ENCODE measurements at regions not wholly inside any gene's neighbourhood (a gene's known extent, or its start where the extent isn't known, plus 50 kb on each side); places are given as distances from the start of the nearest gene placed in this dataset.
"Not testable (repeated sequence)": the region's sequence is repeated elsewhere in the genome, so short reads cannot be mapped to it uniquely, and the experiment has no call there.

DNA sequence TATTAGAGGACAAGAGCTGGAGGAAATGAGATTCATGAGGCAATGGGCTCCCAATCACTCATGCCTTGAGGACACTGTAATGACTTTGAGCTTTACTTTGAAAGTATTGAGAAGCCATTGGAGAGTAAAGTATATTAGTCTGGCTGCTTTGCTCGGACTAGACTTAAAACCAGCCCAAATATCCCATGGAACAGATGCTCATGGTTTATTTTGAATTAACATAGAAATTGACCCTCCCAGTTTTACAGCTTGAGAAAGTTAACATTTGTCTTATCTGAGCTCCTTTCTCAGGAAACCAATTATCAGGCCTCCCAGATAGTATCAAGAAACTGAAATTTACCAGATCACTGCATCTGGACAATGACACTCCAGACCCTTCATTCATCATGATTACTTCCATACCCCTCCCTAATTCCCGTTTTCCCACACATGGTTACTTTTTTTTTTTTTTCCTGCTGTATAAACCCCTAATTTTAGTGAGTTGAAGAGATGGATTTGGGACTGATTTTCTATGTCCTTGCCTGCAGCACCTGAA, 270.8 kb upstream of the SMIM30 start:
- no peak for DNase-seq (ENCODE audit: low spot score)

DNA sequence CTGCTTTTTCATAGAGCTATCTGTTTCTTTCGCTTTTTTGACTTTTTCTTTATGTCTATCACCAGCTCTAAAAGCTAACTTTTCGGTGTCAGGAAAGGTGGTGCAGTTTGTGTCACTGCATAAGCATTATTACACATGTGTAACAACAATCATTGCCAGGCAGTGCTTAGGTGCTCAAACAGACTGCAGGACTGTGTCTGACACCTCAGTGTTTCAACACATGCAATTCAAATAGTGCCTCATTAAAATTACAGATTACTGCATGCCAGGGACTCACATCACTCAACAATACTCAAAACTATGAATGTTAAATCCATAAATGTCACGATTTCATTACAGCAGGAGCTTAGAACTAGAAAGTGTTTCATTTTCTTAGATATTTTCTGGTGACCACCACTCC, 265.3 kb upstream of the SMIM30 start:
- DNase-seq (ENCODE audit: low spot score), result no peak

- DNase-seq (ENCODE audit: low spot score), result no peak
Measured at GRCh38 chr7:113379746-113380145, 261.4 kb upstream of the SMIM30 start.

GRCh38 chr7:113374955-113375354, 256.6 kb upstream of the SMIM30 start:
- DNase-seq (ENCODE audit: low spot score), result no peak

GRCh38 chr7:113373863-113374262, 255.5 kb upstream of the SMIM30 start:
- no peak for DNase-seq (ENCODE audit: low spot score)

GRCh38 chr7:113371416-113372043, 253.2 kb upstream of the SMIM30 start:
- no peak for DNase-seq (ENCODE audit: low spot score)

- no peak for DNase-seq (ENCODE audit: low spot score)
Measured at GRCh38 chr7:113370910-113371309, 252.6 kb upstream of the SMIM30 start.

DNA sequence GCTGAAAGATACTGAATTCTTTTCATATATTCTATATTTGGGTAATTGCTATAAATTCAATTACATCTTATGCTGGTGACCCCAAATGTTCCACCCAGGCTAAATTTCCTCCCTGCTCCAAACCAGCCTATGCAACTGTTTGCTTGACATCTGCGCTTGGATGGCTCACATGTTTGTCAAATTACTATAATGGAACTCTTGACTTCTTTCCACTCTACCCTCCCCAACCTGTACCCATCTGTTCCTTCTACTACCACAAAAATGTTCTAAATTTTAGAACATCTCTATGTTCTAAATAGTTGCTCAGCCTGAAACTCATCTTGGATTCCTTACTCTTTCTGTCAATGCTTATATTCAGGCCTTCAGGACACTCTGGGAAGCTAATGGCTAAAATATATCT, 249.9 kb upstream of the SMIM30 start:
- DNase-seq (ENCODE audit: low spot score), result no peak

GRCh38 chr7:113367041-113367586, 248.8 kb upstream of the SMIM30 start:
- DNase-seq (ENCODE audit: low spot score), result no peak

- DNase-seq (ENCODE audit: low spot score), result no peak
Measured at GRCh38 chr7:113366122-113366521, 247.8 kb upstream of the SMIM30 start.

GRCh38 chr7:113349339-113349738, 231.0 kb upstream of the SMIM30 start:
- DNase-seq (ENCODE audit: low spot score), result no peak

- no peak for DNase-seq (ENCODE audit: low spot score)
Measured at GRCh38 chr7:113339661-113340060, 221.3 kb upstream of the SMIM30 start.

DNA sequence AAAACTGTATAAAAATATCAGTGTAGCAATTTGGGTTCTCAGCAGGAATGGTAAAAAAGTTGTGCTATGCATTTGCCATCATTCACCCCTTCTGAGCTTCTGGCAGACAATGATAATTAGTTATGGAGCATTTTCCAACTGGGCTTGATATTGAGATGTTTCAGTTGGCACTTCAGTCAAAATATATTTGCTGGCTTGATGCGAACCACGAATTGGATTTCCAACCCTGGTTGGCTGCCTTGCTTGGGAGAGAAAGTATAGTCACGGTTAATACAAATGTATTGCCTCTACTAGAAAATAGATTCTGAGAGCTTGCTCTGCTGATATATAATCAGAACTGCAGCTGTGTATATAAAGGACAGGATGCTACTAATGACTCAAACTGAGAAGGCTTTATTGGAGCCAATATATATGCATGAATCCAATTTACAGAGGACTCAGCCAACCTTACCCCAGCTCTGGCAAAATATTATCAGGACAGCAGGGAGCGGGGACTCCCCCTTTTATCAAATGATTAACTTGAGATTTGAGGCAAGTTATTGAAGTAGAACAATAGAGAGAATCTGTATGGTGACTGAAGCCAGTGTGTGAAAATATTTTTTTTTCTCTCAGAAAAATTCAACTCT, 219.8 kb upstream of the SMIM30 start:
- DNase-seq (ENCODE audit: low spot score), result no peak

GRCh38 chr7:113336838-113337237, 218.5 kb upstream of the SMIM30 start:
- not testable (repeated sequence) for DNase-seq (ENCODE audit: low spot score)

DNA sequence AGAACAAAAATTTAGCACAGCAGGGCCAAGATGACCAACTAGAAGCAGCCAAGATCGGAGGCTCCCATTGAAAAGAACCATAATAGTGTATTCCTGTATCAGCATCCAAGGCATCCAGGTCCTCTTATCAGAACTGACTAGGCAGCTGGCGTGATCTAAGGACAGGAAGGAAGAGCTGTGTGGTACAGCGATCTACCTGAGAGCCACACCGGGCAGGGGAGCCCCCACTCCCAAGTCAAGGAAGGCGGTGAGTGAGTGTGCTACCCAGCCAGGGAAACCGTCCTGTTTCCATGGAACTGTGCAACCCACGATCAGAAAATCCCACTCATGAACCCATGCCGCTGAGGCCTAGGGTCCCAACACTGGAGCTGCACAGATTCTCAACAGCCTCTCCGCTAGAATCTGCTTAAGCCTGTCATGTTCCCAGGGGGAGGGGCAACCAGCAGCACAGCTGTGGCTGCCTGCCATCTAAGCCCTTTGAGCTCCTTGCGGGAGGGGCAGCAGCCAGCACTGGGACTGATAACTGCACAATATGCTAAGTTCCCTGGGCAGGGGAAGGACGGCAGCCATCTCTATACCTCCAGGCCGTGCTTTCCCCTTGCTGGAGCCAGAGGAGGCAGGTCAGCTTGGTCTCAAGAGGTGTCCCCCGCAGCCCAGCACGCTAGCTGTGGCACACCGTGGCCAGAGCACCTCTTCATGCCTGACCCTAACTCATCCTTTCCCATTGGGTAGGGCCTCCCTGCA, 213.0 kb upstream of the SMIM30 start:
- no peak for DNase-seq (ENCODE audit: low spot score)

DNA sequence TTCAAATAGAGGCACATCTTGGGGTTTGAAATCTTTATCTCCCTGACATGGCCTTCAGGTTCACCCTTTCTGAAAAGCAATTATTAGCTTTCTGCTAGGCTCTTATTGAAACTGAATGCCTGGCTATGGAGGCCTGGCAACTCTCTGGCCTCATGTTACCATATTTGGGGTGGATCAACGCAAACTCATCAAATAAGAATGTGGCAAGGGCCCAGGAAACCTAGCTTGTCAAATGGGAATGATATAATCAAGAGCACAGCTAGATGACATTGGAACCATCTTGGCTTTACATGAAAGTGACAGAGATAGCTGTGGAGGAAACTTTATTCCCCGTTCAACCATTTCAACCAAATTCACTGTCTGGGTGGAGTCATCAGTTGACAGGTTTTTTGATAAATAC, 202.8 kb upstream of the SMIM30 start:
- no peak for DNase-seq (ENCODE audit: low spot score)

GRCh38 chr7:113320419-113320818, 202.1 kb upstream of the SMIM30 start:
- no peak for DNase-seq (ENCODE audit: low spot score)

- DNase-seq (ENCODE audit: low spot score), result no peak
Measured at GRCh38 chr7:113314594-113314993, 196.2 kb upstream of the SMIM30 start.

- no peak for DNase-seq (ENCODE audit: low spot score)
Measured at GRCh38 chr7:113308399-113308798, 190.0 kb upstream of the SMIM30 start.

DNA sequence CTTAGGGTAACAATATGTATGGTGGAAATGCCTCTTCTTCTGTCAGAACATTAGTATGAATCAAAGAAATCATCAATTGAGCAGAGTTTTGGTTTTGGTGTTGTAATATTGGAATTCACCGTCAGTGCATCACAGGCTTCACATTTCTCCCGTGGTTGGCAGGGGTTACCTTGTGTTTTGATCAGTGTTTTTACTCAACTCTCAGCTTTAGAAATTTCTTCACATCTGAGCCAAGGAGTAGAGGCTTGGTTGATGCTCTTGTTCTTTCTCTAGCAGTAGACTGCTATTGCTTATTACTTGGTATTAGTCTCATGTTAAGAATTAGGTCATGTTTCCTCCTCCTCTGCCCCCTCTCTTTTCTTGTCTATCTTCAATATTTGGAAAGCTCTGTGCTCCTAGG, 188.8 kb upstream of the SMIM30 start:
- no peak for DNase-seq (ENCODE audit: low spot score)

- DNase-seq (ENCODE audit: low spot score), result no peak
Measured at GRCh38 chr7:113306302-113306701, 187.9 kb upstream of the SMIM30 start.

DNA sequence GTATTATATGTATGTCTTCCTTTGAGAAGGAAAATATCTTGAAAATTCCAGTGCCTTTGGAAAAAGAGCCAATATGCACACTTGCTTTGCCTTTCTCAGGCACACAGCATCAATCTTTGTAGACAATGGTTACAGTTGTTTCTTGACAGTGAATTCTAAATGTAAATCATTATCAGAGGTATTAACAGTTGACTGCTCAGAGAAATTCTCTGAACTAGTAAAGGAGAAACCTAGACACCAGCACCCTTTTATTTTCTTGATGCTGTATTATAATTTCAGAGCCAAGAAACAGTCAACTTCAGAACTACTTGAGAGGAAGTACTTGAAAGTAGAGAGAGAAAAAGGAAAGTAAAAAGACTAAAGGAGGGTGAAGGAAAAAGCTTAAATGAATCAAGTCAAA, 185.8 kb upstream of the SMIM30 start:
- DNase-seq (ENCODE audit: low spot score), result no peak

- DNase-seq (ENCODE audit: low spot score), result not testable (repeated sequence)
Measured at GRCh38 chr7:113303388-113303787, 185.0 kb upstream of the SMIM30 start.

Data from hematopoietic multipotent progenitor cell treated with erythropoietin and hydrocortisone succinate and interleukin-3 and kit ligand, for 17 days (in vitro differentiated cells).